Smooth muscle cell (in vitro differentiated cells): ENCODE measurements at regions not wholly inside any gene's neighbourhood (a gene's known extent, or its start where the extent isn't known, plus 50 kb on each side); places are given as distances from the start of the nearest gene placed in this dataset.

Experiments used
- DNase-seq: peaks from one replicate; lab custom pipeline; 2025; ENCODE audit not compliant: unreplicated experiment; lab: John Stamatoyannopoulos, UW
- H2AFZ ChIP-seq: fragments of 200-600 bp; sonication (generic); 2 replicates; pipeline ENCODE4 v1.6.0; 2016; ENCODE audit warnings: antibody characterized with exemption, low read depth, mild to moderate bottlenecking
- H3F3A ChIP-seq: fragments of 200-600 bp; sonication (generic); 2 replicates; pipeline ENCODE4 v1.6.0; 2017; ENCODE audit warnings: antibody characterized with exemption, low read depth
- H3K27ac ChIP-seq: fragments of 200-600 bp; sonication (generic); 2 replicates; pipeline ENCODE4 v1.5.1; 2016; ENCODE audit warnings: low read depth, mild to moderate bottlenecking
- H3K27me3 ChIP-seq: fragments of 200-600 bp; sonication (generic); 2 replicates; pipeline ENCODE4 v1.6.1; 2016; ENCODE audit warnings: low read depth, mild to moderate bottlenecking
- H3K36me3 ChIP-seq: fragments of 200-600 bp; sonication (generic); 2 replicates; pipeline ENCODE4 v1.5.1; 2016; ENCODE audit warnings: low read depth
- H3K4me1 ChIP-seq: fragments of 200-600 bp; sonication (generic); 2 replicates; pipeline ENCODE4 v1.5.1; 2016; ENCODE audit warnings: low read depth
- H3K4me2 ChIP-seq: fragments of 200-600 bp; sonication (generic); 2 replicates; pipeline ENCODE4 v1.6.0; 2016; ENCODE audit warnings: mild to moderate bottlenecking
- H3K4me3 ChIP-seq: fragments of 200-600 bp; sonication (generic); 2 replicates; pipeline ENCODE4 v1.5.1; 2016; ENCODE audit warnings: mild to moderate bottlenecking
- H3K79me2 ChIP-seq: fragments of 200-600 bp; sonication (generic); 2 replicates; pipeline ENCODE4 v1.6.0; 2016; ENCODE audit warnings: low read depth, mild to moderate bottlenecking
- H3K9ac ChIP-seq: fragments of 200-600 bp; sonication (generic); 2 replicates; pipeline ENCODE4 v1.6.0; 2016; ENCODE audit warnings: low read depth
- H3K9me3 ChIP-seq: fragments of 200-600 bp; sonication (generic); replicated peaks from 2 replicates; pipeline ENCODE4 v1.5.1; 2016; ENCODE audit warnings: low read depth
- H4K20me1 ChIP-seq: fragments of 200-600 bp; sonication (generic); 2 replicates; pipeline ENCODE4 v1.6.0; 2016; ENCODE audit warnings: low read depth
- WGBS: methylation state at CpG from one replicate; pipeline ENCODE4 v1.1.7; 2016; ENCODE audit warnings: low lambda C conversion rate; 5-methylcytosine and 5-hydroxymethylcytosine counted together
- TF ChIP-seq, protein P1 (sequence below): fragments of 200-600 bp; sonication (generic); IDR thresholded peaks from 2 replicates; pipeline ENCODE4 v1.5.1; 2017; ENCODE audit warnings: borderline replicate concordance, mild to moderate bottlenecking, antibody characterized with exemption; ENCODE audit not compliant: insufficient read depth, poor library complexity, severe bottlenecking

DNA sequence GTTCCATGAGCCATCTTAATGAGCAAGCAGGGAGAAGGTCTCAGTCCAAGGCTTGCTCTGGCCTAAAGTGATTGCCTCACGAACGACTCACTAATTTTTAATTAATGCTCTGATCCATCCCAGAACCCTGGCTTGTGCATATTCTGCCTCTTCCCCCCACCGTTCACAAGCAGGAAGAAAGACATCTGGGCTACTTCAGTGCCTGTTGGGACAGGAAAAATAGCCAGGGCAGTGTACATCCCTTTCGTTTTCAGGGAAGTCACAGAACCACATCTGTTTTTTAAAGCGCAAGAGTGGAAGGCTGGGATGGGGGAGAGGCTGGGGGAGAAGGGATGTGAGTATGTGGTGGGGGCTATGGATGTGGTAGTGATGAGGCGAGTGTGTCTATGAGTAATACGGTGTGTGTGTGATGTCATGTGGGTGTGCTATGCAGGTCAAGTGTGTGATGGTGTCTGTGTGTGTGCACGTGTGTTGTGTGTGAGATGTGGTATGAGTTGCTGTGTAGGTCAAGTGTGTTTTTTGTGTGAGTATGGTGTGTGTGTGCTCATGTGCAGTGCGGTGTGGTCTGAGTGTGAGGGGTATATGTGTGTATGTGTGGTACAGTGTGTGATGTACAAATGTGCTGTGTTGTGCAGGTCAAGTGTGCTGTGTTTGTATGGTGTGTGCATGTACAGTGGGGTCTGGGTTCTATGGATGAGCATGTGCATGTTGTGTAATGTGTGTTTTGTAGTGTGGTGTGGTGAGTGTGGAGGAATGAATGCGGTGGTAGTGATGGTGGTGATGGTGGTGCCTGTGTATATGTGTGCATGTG, 64.9 kb upstream of the SYT6 start:
- Histone ChIP-seq H4K20me1 (no peaks in the 10 kb centered on the region), H3K4me1 (no peaks in the 10 kb centered on the region), H3K9me3 (no peaks in the 10 kb centered on the region), H3K4me3 (no peak overlapping the region), H3F3A (no peaks in the 10 kb centered on the region), H3K9ac (no peak overlapping the region), H3K27me3 (peaks cover under 1% of the 10 kb centered on the region), H2AFZ (no peak overlapping the region), H3K79me2 (no peaks in the 10 kb centered on the region), H3K27ac (no peak overlapping the region), H3K36me3 (no peaks in the 10 kb centered on the region), H3K4me2 (no peak overlapping the region)
- TF ChIP-seq, protein P1, sequence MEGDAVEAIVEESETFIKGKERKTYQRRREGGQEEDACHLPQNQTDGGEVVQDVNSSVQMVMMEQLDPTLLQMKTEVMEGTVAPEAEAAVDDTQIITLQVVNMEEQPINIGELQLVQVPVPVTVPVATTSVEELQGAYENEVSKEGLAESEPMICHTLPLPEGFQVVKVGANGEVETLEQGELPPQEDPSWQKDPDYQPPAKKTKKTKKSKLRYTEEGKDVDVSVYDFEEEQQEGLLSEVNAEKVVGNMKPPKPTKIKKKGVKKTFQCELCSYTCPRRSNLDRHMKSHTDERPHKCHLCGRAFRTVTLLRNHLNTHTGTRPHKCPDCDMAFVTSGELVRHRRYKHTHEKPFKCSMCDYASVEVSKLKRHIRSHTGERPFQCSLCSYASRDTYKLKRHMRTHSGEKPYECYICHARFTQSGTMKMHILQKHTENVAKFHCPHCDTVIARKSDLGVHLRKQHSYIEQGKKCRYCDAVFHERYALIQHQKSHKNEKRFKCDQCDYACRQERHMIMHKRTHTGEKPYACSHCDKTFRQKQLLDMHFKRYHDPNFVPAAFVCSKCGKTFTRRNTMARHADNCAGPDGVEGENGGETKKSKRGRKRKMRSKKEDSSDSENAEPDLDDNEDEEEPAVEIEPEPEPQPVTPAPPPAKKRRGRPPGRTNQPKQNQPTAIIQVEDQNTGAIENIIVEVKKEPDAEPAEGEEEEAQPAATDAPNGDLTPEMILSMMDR, result no peak
- no peak for DNase-seq
- 75% methylated on average over 10 of the region's 10 CpGs for WGBS

DNA sequence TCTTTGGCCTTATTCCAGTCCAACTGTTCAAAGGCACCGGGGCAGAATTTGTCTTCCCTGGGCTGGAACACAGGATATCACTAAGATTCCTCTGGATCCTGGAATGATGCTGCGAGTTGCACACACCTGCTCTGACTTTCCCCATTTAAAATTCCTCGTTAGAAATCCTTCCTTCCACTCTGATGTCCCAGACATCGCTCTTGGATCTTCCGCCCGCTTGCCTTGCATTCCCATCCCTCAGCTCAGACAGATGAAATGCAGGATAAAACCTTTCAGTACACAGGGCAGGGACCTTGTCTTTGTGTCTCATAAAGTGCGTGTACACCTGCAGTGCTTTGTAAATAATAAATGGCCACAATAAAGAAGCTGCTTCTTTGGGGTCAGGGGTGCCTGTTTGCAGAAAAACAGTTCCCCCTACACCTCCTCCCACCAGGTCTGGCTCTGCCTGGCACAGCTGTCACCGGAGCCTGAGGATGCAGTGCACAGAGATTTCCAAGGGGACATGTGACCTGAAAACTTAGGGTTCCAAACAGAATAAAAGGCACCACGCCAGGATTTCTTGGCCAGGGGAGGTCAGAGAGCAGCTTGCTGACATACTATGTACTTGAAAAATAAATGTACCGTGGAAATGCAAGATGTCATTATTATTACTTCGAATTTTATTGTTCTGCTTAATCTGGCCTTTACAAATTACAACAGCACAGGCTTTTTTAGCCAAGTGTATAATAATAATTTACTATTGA, 62.9 kb upstream of the SYT6 start:
- DNase-seq, result no peak
- no peak overlapping the region for H2AFZ ChIP-seq
- no peaks in the 10 kb centered on the region for H3K9me3 ChIP-seq
- 82% methylated on average over 11 of the region's 11 CpGs for whole genome bisulfite sequencing
- no peaks in the 10 kb centered on the region for H3K36me3 ChIP-seq
- peaks cover 4% of the 10 kb centered on the region for H3K27me3 ChIP-seq
- H3K4me2 ChIP-seq, result no peak overlapping the region
- H4K20me1 ChIP-seq, result no peaks in the 10 kb centered on the region
- H3K4me3 ChIP-seq, result no peak overlapping the region
- no peak overlapping the region for H3K27ac ChIP-seq
- no peaks in the 10 kb centered on the region for H3F3A ChIP-seq
- H3K4me1 ChIP-seq, result no peaks in the 10 kb centered on the region
- H3K9ac ChIP-seq, result no peak overlapping the region
- TF ChIP-seq, protein P1, result no peak
- no peaks in the 10 kb centered on the region for H3K79me2 ChIP-seq

DNA sequence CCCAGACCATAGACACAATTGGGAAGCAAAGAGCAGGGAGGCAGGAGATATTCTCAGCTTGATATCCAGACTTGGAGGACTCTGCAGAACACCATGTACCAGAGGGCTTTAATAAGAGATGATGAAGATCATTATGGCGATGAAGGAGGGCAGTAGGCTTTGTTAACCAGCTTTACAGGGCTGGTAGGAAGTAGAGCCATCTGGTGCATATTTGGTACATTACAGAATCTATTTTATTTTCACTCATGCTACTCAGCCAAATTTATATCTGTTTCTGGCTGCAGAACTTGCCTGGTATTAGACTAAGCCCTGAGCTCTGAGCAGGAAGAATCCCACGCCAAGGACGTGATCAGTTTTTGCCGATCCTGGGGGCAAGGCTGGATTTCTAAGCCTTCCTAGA, 61.8 kb upstream of the SYT6 start:
- WGBS, result 85% methylated on average over 4 of the region's 4 CpGs
- no peaks in the 10 kb centered on the region for H3F3A ChIP-seq
- TF ChIP-seq, protein P1, result no peak

DNA sequence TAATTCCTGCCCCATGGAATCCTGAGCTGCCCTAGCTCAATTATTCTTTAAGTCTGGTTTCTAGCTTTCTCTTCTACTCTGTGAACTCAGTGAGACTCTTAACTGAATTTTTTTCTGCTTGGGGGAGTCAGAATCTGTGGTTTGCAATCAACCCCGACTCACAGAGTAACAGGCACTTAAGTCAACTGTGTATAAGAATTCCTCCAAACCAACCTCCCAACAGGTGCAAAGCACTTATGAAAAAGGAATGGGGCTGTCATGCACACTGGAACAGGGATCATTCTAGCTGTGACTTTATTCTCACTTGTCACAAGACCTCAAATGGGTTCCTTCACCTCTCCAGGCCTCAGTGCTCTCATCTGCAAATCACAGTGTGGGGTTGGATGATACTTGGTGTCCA, 60.3 kb upstream of the SYT6 start:
- H3F3A ChIP-seq, result no peaks in the 10 kb centered on the region
- H4K20me1 ChIP-seq, result no peaks in the 10 kb centered on the region
- no peak for DNase-seq
- no peaks in the 10 kb centered on the region for H3K36me3 ChIP-seq
- H3K79me2 ChIP-seq, result no peaks in the 10 kb centered on the region
- TF ChIP-seq, protein P1, result no peak
- H2AFZ ChIP-seq, result no peak overlapping the region
- 100% methylated on average over 1 of the region's 1 CpG for WGBS
- no peak overlapping the region for H3K9ac ChIP-seq
- peaks cover 10% of the 10 kb centered on the region for H3K27me3 ChIP-seq
- H3K27ac ChIP-seq, result no peak overlapping the region
- no peak overlapping the region for H3K4me3 ChIP-seq
- H3K9me3 ChIP-seq, result no peaks in the 10 kb centered on the region
- no peak overlapping the region for H3K4me2 ChIP-seq
- no peaks in the 10 kb centered on the region for H3K4me1 ChIP-seq

More for the DNA sequence above, 61.8 kb upstream of the SYT6 start:
- Histone ChIP-seq H3K9me3 (no peaks in the 10 kb centered on the region), H3K4me1 (no peaks in the 10 kb centered on the region), H3K4me2 (no peak overlapping the region), H2AFZ (no peak overlapping the region), H3K27me3 (peaks cover 4% of the 10 kb centered on the region), H4K20me1 (no peaks in the 10 kb centered on the region), H3K4me3 (no peak overlapping the region), H3K9ac (no peak overlapping the region), H3K27ac (no peak overlapping the region), H3K36me3 (no peaks in the 10 kb centered on the region), H3K79me2 (no peaks in the 10 kb centered on the region)
- DNase-seq, result no peak
